Gastrocnemius medialis (tissue), 4 donors: ENCODE measurements at regions not wholly inside any gene's neighbourhood (a gene's known extent, or its start where the extent isn't known, plus 50 kb on each side); places are given as distances from the start of the nearest gene placed in this dataset.

Experiments
- ATAC-seq, 2 donors: fragments of 150-250 bp; one replicate each; pipeline ENCODE4 v1.9.1; 2016
- DNase-seq, 2 donors: peaks; one replicate each; pipeline ENCODE4 v3.0.0-alpha.2; 2019
- H3K27ac ChIP-seq, 4 donors: fragments of 200-600 bp; sonication (generic); 1 replicate in 1 of 4; 2 replicates in 3 of 4; pipeline ENCODE4 v1.5.1; 2016 to 2018; ENCODE audit warnings: mild to moderate bottlenecking in 2 of 4, moderate library complexity in 1 of 4
- H3K27me3 ChIP-seq, 3 donors: fragments of 200-600 bp; sonication (generic) in 2 of 3; 1 replicate in 1 of 3; 2 replicates in 2 of 3; pipeline versions ENCODE4 v1.5.1 to v1.6.0; 2016 to 2019; ENCODE audit warnings: mild to moderate bottlenecking in 1 of 3, moderate library complexity in 1 of 3
- H3K36me3 ChIP-seq, 2 donors: fragments of 200-600 bp; sonication (generic) in 1 of 2; one replicate each; pipeline ENCODE4 v1.5.1; 2017 to 2018
- H3K4me1 ChIP-seq, 2 donors: fragments of 200-600 bp; sonication (generic) in 1 of 2; one replicate each; pipeline ENCODE4 v1.5.1; 2016 to 2017; ENCODE audit warnings: mild to moderate bottlenecking in 2 of 2
- H3K4me3 ChIP-seq, 4 donors: fragments of 200-600 bp; sonication (generic) in 3 of 4; 1 replicate in 1 of 4; 2 replicates in 3 of 4; pipeline ENCODE4 v1.5.1; 2016 to 2019; ENCODE audit warnings: mild to moderate bottlenecking in 2 of 4
- H3K9me3 ChIP-seq, 3 donors: fragments of 200-600 bp; sonication (generic) in 2 of 3; 1 replicate in 1 of 3; 2 replicates in 2 of 3; pipeline ENCODE4 v1.5.1; 2016 to 2019
- POLR2A ChIP-seq, 2 donors: fragments of 450-650 bp; IDR thresholded peaks; one replicate each; pipeline ENCODE4 v1.6.1; 2017; ENCODE audit warnings: antibody characterized with exemption in 2 of 2, mild to moderate bottlenecking in 2 of 2, moderate library complexity in 2 of 2
- in situ Hi-C, 4 donors: fragments of 200-750 bp; cut with MboI; loops; one replicate each; pipeline versions ENCODE4 v1.15.0 to v1.8.0; 2017; ENCODE audit warnings: low sequenced_read_pairs in 4 of 4
- intact Hi-C: fragments of 100-400 bp; cut with DNase I; formaldehyde crosslinking; loops from one replicate; pipeline ENCODE4 v1.15.1; 2023; ENCODE audit warnings: low total_unique reads
- TF ChIP-seq, protein P1 (sequence below), 5 experiments: fragments of 450-650 bp in 3 of 5; fragments of 200-600 bp in 2 of 5; sonication (generic) in 2 of 5; IDR thresholded peaks in 4 of 5; conservative IDR thresholded peaks in 1 of 5; 1 replicate in 4 of 5; 2 replicates in 1 of 5; pipeline ENCODE4 v1.5.1; 2016 to 2019; ENCODE audit warnings: antibody characterized with exemption in 5 of 5, mild to moderate bottlenecking in 3 of 5, moderate library complexity in 3 of 5

DNA sequence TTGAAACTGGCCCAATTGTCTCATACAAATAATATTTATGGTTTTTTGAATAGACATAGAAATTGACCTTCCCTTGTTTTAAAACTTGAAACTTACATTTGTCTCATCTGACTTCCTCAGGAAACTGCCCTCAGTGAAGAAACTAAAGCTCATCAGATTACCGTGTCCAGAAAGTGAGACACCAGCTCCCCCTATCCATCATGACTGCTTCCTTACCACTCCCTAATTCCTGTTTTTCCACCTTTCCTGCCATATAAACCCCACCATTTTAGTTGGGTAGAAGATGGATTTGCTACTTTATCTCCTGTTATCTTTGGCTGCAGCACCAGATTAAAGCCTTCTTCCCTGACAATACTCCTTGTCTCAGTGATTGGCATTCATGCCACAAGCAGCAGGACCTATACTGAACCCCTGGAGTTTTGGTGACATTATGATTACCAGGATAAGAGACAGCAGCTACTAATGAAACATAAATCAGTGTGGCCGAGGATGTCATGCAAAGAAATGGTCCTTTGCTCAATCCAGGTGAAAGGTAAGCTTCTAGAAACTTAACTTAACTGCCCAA is 1627.6 kb upstream of the ZEB2 start:
- DNase-seq (no peak), ATAC-seq (no peak)
- Histone ChIP-seq H3K36me3 (no peaks in the 10 kb centered on the region), H3K27ac (no peak overlapping the region), H3K9me3 (no peaks in the 10 kb centered on the region), H3K4me1 (no peaks in the 10 kb centered on the region), H3K27me3 (no peaks in the 10 kb centered on the region), H3K4me3 (no peak overlapping the region)
- in situ Hi-C loops, result no loop called here
- intact Hi-C loops, result no loop called here
- no peak for TF ChIP-seq POLR2A (IDR thresholded peaks at IDR 0.05)
- TF ChIP-seq, protein P1, sequence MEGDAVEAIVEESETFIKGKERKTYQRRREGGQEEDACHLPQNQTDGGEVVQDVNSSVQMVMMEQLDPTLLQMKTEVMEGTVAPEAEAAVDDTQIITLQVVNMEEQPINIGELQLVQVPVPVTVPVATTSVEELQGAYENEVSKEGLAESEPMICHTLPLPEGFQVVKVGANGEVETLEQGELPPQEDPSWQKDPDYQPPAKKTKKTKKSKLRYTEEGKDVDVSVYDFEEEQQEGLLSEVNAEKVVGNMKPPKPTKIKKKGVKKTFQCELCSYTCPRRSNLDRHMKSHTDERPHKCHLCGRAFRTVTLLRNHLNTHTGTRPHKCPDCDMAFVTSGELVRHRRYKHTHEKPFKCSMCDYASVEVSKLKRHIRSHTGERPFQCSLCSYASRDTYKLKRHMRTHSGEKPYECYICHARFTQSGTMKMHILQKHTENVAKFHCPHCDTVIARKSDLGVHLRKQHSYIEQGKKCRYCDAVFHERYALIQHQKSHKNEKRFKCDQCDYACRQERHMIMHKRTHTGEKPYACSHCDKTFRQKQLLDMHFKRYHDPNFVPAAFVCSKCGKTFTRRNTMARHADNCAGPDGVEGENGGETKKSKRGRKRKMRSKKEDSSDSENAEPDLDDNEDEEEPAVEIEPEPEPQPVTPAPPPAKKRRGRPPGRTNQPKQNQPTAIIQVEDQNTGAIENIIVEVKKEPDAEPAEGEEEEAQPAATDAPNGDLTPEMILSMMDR (IDR thresholded peaks at IDR 0.05 in 4 of 5, conservative IDR thresholded peaks at IDR 0.05 in 1 of 5), result no peak

DNA sequence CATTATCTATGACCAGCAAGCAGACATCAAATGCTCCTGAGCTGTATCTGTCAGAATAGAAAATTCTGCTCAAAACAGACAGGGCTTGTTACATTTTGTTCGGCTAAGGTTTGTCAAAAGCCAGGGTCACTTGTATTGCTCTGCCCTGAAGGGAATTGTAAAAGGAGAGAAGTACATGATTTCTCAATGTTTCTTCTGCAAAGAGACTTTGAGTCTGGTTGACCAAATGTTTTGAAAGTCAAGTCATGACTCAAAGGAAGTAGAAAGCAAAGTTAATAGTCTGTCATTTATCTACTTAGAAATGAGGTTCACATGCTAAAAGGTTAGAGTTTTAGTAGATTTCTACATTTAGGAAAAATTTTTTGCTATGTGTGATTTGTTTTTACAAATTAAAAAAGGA is 1624.1 kb upstream of the ZEB2 start:
- Histone ChIP-seq H3K4me1 (no peaks in the 10 kb centered on the region), H3K36me3 (no peaks in the 10 kb centered on the region), H3K4me3 (no peak overlapping the region), H3K9me3 (no peaks in the 10 kb centered on the region), H3K27ac (no peak overlapping the region), H3K27me3 (no peaks in the 10 kb centered on the region)
- intact Hi-C loops, result no loop called here
- in situ Hi-C loops, result no loop called here
- TF ChIP-seq, protein P1 (IDR thresholded peaks at IDR 0.05 in 4 of 5, conservative IDR thresholded peaks at IDR 0.05 in 1 of 5), result no peak
- no peak for TF ChIP-seq POLR2A (IDR thresholded peaks at IDR 0.05)
- ATAC-seq (no peak), DNase-seq (no peak)

DNA sequence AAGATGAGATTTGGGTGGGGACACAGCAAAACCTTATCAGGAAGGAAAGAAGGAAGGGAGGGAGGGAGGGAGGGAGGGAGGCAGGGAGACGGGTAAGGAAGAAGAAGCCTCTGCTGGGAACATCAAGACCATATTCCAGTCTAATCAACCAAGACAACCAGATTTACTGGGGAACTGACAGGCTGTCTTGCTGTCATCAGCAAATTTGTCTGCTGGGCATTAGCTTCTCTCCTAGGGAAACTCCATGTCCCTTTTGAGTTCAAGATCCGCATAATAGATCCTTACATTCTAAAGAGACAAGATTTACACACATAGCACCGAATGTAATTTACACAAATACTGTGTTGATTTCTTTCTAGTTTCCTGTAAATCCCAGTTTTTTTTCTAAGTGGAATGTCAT is 1618.9 kb upstream of the ZEB2 start:
- no peaks in the 10 kb centered on the region for H3K36me3 ChIP-seq
- in situ Hi-C loops (no loop called here), intact Hi-C loops (no loop called here)
- H3K4me3 ChIP-seq, result no peak overlapping the region
- TF ChIP-seq, protein P1 (IDR thresholded peaks at IDR 0.05 in 4 of 5, conservative IDR thresholded peaks at IDR 0.05 in 1 of 5), result no peak
- no peak for TF ChIP-seq POLR2A (IDR thresholded peaks at IDR 0.05)
- ATAC-seq, result no peak
- H3K27ac ChIP-seq, result no peak overlapping the region
- no peak for DNase-seq
- no peaks in the 10 kb centered on the region for H3K9me3 ChIP-seq
- H3K4me1 ChIP-seq, result no peaks in the 10 kb centered on the region
- no peaks in the 10 kb centered on the region for H3K27me3 ChIP-seq

GRCh38 chr2:146135245-146135644 is 1615.3 kb upstream of the ZEB2 start:
- in situ Hi-C loops (no loop called here), intact Hi-C loops (no loop called here)
- no peaks in the 10 kb centered on the region for H3K4me1 ChIP-seq
- ATAC-seq (no peak), DNase-seq (no peak)
- no peaks in the 10 kb centered on the region for H3K9me3 ChIP-seq
- no peak overlapping the region for H3K27ac ChIP-seq
- H3K27me3 ChIP-seq, result no peaks in the 10 kb centered on the region
- TF ChIP-seq, protein P1 (IDR thresholded peaks at IDR 0.05 in 4 of 5, conservative IDR thresholded peaks at IDR 0.05 in 1 of 5), result no peak
- no peak for TF ChIP-seq POLR2A (IDR thresholded peaks at IDR 0.05)
- H3K4me3 ChIP-seq, result no peak overlapping the region
- H3K36me3 ChIP-seq, result no peaks in the 10 kb centered on the region

GRCh38 chr2:146131785-146132184 is 1611.9 kb upstream of the ZEB2 start:
- Histone ChIP-seq H3K27ac (no peak overlapping the region), H3K4me1 (no peaks in the 10 kb centered on the region), H3K27me3 (no peaks in the 10 kb centered on the region), H3K9me3 (no peaks in the 10 kb centered on the region), H3K4me3 (no peak overlapping the region), H3K36me3 (no peaks in the 10 kb centered on the region)
- TF ChIP-seq, protein P1 (IDR thresholded peaks at IDR 0.05 in 4 of 5, conservative IDR thresholded peaks at IDR 0.05 in 1 of 5), result no peak
- no peak for TF ChIP-seq POLR2A (IDR thresholded peaks at IDR 0.05)
- ATAC-seq, result no peak
- intact Hi-C loops, result no loop called here
- in situ Hi-C loops, result no loop called here
- DNase-seq, result no peak
